Aorta (tissue), 5 donors: ENCODE measurements at regions not wholly inside any gene's neighbourhood (a gene's known extent, or its start where the extent isn't known, plus 50 kb on each side); places are given as distances from the start of the nearest gene placed in this dataset.
A peak's percentile ranks its signal among the peaks of the same experiment; 100 is the strongest.

Experiments used
- ATAC-seq: fragments of 200-7000 bp; cut with Tn5 transposase; one replicate; pipeline ENCODE4 v1.9.1; 2022; ENCODE audit warnings: moderate library complexity; ENCODE audit not compliant: low FRiP score
- DNase-seq, 2 donors: peaks; one replicate each; pipeline ENCODE4 v3.0.0-alpha.2; 2020
- H3K27ac ChIP-seq, 2 donors: one replicate each; pipeline ENCODE4 v1.5.1; 2013; ENCODE audit warnings: low read length in 2 of 2, mild to moderate bottlenecking in 2 of 2, moderate library complexity in 2 of 2, control low read depth in 1 of 2, inconsistent platforms in 1 of 2, low read depth in 1 of 2
- H3K27me3 ChIP-seq, 2 donors: one replicate each; pipeline ENCODE4 v1.6.1; 2013; ENCODE audit warnings: control low read depth in 1 of 2, low read length in 1 of 2, mild to moderate bottlenecking in 1 of 2, moderate library complexity in 1 of 2; ENCODE audit not compliant: insufficient read depth in 2 of 2, control insufficient read depth in 1 of 2
- H3K36me3 ChIP-seq, 2 donors: one replicate each; pipeline ENCODE4 v1.6.1; 2013; ENCODE audit warnings: control low read depth in 1 of 2, low read length in 1 of 2, mild to moderate bottlenecking in 1 of 2; ENCODE audit not compliant: insufficient read depth in 2 of 2, control insufficient read depth in 1 of 2
- H3K4me1 ChIP-seq, 2 donors: one replicate each; pipeline ENCODE4 v1.6.1; 2013; ENCODE audit warnings: low read length in 2 of 2, control low read depth in 1 of 2, mild to moderate bottlenecking in 1 of 2, moderate library complexity in 1 of 2; ENCODE audit not compliant: insufficient read depth in 2 of 2, control insufficient read depth in 1 of 2
- H3K4me3 ChIP-seq, 2 donors: one replicate each; pipeline ENCODE4 v1.5.1; 2013; ENCODE audit warnings: low read length in 2 of 2, control low read depth in 1 of 2, mild to moderate bottlenecking in 1 of 2
- H3K9me3 ChIP-seq: one replicate; pipeline ENCODE4 v1.6.1; 2013; ENCODE audit warnings: mild to moderate bottlenecking, low read length; ENCODE audit not compliant: control insufficient read depth
- WGBS, 2 donors: extraction: QIAGEN DNeasy Blood & Tissue Kit; methylation state at CpG; one replicate each; pipeline ENCODE4 v1.1.7; 2013; 5-methylcytosine and 5-hydroxymethylcytosine counted together
- intact Hi-C, 2 donors: fragments of 100-400 bp; cut with DNase I; formaldehyde crosslinking; loops; one replicate each; pipeline versions ENCODE4 v1.14.2 to v1.15.0; 2022
- donor health status: healthy with polysubstance abuse.
- donor health status: Bipolar disorder and iron deficiency.
- donor health status: DM: no; HTN: no; CAD: no.
- donor health status: DM: no; HTN: no; CAD: no.
- donor health status: DM: yes; HTN: yes; CAD: no.

DNA sequence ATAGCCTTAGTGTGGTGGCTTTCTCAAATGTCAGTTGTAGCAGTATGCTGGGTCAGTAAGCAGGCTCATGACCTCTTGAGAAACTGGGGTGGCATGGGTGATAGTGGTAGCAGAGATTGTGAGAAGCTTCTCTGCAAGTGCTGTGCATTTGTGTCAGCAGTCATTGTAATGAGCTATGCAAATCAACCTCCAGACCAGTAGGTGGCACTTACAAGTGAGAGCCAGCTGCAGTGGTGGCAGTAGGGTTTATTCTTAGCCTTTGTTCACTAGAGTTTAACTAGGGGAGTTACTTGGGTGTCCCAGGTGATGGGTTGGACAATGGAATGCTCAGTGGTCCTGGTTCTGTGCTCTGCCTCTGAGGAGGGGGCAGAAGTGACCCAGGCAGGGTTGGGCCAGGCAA lies 818.7 kb downstream of the PCDH7 start:
- peaks cover 1% of the 10 kb centered on the region for H3K9me3 ChIP-seq
- H3K27ac ChIP-seq = no peak overlapping the region
- ATAC-seq (no peak), DNase-seq (no peak)
- H3K36me3 ChIP-seq = no peaks in the 10 kb centered on the region
- H3K27me3 ChIP-seq = no peaks in the 10 kb centered on the region
- no peaks in the 10 kb centered on the region for H3K4me1 ChIP-seq
- no peak overlapping the region for H3K4me3 ChIP-seq
- intact Hi-C loops = no loop called here

DNA sequence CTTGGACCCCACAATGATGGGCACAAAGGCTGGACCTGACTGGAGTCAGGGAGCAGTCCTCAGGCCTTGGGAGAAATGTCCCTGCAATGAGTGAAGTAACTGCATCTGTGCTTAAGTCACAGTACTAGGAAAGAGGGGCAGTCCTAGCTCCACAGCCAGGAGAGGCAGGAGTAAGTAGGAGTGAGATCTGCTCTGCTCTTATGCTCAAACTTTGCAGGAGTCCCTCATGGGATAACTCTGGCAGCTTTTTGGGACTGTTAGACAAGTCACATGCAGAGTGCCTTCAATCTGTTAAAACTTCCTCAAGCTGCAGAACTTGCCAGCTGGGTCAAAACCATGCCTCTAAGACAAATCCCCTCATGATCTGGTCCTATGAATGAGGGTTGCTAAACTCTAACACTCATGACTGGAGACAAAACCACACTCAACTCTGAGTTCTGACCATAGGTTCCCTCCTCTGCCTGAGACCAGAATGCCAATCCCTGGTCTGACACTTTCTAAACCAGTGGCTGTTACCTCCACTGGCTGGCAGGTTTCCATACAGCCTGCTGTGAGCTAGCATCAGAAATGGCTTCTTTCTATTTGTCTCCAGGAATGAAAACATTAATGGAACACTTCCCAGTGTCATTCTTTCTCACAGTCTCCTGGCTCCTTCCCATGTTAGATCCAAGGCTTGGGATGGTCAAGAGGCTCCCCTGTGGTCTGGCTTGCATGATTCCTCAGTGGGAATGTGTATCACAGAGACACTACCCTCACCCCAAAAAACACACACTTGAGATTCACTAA lies 819.3 kb downstream of the PCDH7 start:
- intact Hi-C loops = no loop called here
- peak; percentile 52 for ATAC-seq
- no peak overlapping the region for H3K27ac ChIP-seq
- no peaks in the 10 kb centered on the region for H3K4me1 ChIP-seq
- H3K9me3 ChIP-seq = peaks cover 1% of the 10 kb centered on the region
- no peaks in the 10 kb centered on the region for H3K27me3 ChIP-seq
- H3K36me3 ChIP-seq = no peaks in the 10 kb centered on the region
- no peak overlapping the region for H3K4me3 ChIP-seq
- no peak for DNase-seq

DNA sequence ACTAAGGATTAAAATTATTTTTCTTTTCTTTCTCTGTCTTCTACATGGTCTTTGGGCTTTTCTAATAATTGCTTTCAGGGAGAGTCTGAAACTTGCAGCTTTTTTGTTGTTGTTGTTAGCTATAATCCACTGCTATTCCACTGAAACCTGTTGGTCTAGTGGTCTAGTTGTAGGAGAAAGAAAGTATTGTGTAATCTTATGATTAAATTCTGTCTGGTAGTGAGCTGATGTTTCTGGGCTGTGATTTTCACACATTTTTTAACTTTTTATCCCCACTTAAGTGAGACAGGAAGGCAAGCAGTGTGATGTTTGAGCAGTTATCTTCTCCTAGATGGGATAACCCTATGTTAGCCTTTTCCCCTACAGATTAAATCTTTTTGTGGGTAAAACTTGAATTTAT lies 825.2 kb downstream of the PCDH7 start:
- H3K27ac ChIP-seq = no peak overlapping the region
- H3K4me3 ChIP-seq = no peak overlapping the region
- ATAC-seq (no peak), DNase-seq (no peak)
- no peaks in the 10 kb centered on the region for H3K36me3 ChIP-seq
- intact Hi-C loops = no loop called here
- no peaks in the 10 kb centered on the region for H3K9me3 ChIP-seq
- H3K4me1 ChIP-seq = no peaks in the 10 kb centered on the region
- H3K27me3 ChIP-seq = no peaks in the 10 kb centered on the region

DNA sequence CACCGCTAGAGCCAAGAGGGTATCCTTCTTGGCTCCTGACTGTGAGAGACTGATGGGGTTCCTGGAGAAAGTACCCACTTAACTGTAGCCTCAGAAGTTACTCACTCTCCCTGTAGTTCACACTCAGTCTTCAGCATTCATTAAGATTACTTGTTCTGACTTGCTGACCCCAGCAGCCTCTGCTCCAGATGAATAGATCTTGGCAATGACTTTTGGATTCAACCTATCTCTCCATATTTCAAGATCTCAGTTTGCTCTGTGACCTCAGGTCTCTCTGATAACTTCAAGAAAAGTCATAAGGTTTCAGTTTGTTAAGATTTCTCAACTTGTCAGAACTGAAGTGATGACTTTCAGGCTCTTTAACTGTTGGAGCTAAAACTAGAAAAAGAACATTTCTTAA lies 825.6 kb downstream of the PCDH7 start:
- DNase-seq (no peak), ATAC-seq (no peak)
- Histone ChIP-seq H3K36me3 (no peaks in the 10 kb centered on the region), H3K27ac (no peak overlapping the region), H3K9me3 (no peaks in the 10 kb centered on the region), H3K4me3 (no peak overlapping the region), H3K27me3 (no peaks in the 10 kb centered on the region), H3K4me1 (no peaks in the 10 kb centered on the region)
- WGBS, 2 donors = 79 to 82% methylated on average over 1 of the region's 1 CpG
- intact Hi-C loops = no loop called here

DNA sequence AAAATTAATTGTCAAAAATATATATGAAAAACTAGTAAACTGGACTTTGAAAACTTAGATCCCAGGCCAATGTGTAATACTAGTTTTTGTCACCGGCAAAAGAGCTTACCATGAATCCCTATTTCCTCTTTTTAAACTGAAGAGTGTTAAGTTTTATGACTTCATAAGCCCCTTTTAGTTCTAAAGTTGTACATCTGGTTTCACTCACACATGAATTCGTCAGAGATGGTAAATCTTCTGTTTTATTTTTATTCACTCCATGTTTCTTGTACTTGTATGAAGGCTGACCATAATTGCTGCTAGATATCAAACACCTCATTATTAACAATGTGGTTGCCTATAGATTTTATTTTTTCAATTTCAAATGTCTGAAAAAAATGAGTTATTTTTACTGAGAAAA lies 827.9 kb downstream of the PCDH7 start:
- no peak overlapping the region for H3K27ac ChIP-seq
- WGBS, 2 donors = 18 to 32% methylated on average over 2 of the region's 2 CpGs
- H3K4me1 ChIP-seq = no peaks in the 10 kb centered on the region
- DNase-seq (no peak), ATAC-seq (no peak)
- H3K36me3 ChIP-seq = no peaks in the 10 kb centered on the region
- no peaks in the 10 kb centered on the region for H3K27me3 ChIP-seq
- no peak overlapping the region for H3K4me3 ChIP-seq
- no peaks in the 10 kb centered on the region for H3K9me3 ChIP-seq
- intact Hi-C loops = no loop called here

DNA sequence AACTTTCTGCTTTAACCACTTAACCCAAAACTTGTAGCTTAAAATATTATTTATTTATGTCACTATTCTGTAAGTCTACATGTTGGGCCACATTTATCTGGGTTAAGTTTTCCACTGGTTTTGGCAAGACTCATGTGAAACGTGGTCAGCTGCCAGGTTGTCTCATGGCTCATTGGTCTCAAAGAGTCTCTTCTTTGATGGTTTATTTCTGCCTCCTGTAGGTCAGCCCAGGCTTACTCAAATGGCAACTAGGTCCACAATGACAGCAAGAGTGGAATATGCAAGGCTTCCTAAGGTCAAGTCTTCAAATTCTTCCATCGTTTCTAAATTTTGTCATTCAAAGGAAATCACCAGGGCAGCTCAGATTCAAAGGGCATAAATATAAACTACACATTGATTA lies 828.7 kb downstream of the PCDH7 start:
- ATAC-seq (no peak), DNase-seq (no peak)
- no peaks in the 10 kb centered on the region for H3K9me3 ChIP-seq
- intact Hi-C loops = no loop called here
- H3K4me3 ChIP-seq = no peak overlapping the region
- no peak overlapping the region for H3K27ac ChIP-seq
- H3K36me3 ChIP-seq = no peaks in the 10 kb centered on the region
- H3K27me3 ChIP-seq = no peaks in the 10 kb centered on the region
- H3K4me1 ChIP-seq = no peaks in the 10 kb centered on the region
- 34 to 47% methylated on average over 2 of the region's 2 CpGs for WGBS, 2 donors

DNA sequence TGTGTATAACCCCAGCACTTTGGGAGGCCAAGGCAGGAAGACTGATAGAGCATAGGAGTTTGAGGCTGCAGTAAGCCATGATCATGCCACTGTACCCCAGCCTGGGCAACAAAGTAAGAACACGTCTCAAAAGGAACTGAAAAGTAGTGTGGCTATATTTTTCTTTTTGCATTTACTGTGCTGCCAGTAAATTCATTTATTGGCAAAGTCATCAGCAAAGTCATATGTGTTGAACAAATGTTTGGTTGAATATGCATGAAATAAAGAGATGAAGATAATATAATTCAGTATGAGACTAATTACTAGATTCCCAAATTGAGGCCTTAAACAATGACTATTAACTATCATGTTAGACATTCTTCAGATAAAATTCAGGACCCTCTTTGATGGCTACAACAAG lies 829.1 kb downstream of the PCDH7 start:
- Histone ChIP-seq H3K27ac (no peak overlapping the region), H3K9me3 (no peaks in the 10 kb centered on the region), H3K36me3 (no peaks in the 10 kb centered on the region), H3K4me3 (no peak overlapping the region), H3K27me3 (no peaks in the 10 kb centered on the region), H3K4me1 (no peaks in the 10 kb centered on the region)
- intact Hi-C loops = no loop called here
- 78 to 91% methylated on average over 1 of the region's 1 CpG for WGBS, 2 donors
- ATAC-seq (no peak), DNase-seq (no peak)

DNA sequence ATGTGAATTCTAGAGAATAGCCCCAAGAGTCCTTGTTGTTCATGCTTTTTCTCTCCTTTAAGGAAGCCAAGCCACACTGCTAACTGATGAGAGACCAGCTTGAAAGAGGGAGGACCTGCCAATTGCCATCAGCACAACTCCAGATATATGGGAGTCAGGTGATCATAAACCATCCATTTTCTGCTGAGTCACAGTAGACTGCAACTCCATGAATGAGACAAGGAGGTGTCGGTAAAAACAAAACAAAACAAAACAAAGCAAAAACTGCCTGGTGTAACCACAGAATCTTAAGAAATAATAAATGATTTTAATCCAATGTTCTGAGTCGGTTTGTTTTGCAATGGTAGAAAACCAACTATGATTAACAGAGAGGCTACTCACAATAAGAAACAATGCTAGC lies 837.3 kb downstream of the PCDH7 start:
- Histone ChIP-seq H3K9me3 (no peaks in the 10 kb centered on the region), H3K27ac (no peak overlapping the region), H3K27me3 (peaks cover 0 to 1% of the 10 kb centered on the region in 2 donors), H3K4me1 (no peaks in the 10 kb centered on the region), H3K36me3 (no peaks in the 10 kb centered on the region), H3K4me3 (no peak overlapping the region)
- 66 to 80% methylated on average over 2 of the region's 2 CpGs for WGBS, 2 donors
- no peak for DNase-seq
- intact Hi-C loops = no loop called here
- ATAC-seq = no peak

DNA sequence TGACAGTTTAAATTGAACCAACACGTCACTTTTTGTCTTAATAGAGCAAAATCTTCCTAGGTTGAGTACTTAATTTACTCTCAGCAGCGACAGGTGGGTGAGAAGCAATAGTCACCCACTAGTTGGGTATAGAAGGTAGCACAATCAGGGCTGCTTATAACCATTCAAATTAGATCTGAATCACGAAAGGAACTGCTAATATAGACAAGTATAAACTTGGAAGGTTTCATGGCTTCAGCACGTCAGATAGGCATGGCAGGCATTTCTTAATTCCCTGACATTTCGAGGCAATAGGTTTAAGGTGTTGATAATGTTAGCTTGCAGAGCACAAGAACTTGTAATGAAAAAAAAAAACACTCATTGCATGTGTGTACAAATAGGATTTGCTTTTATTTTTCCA lies 853.4 kb downstream of the PCDH7 start:
- H3K4me3 ChIP-seq = no peak overlapping the region
- no peaks in the 10 kb centered on the region for H3K36me3 ChIP-seq
- ATAC-seq = no peak
- DNase-seq = no peak
- H3K27ac ChIP-seq = no peak overlapping the region
- no peaks in the 10 kb centered on the region for H3K4me1 ChIP-seq
- intact Hi-C loops = no loop called here
- H3K9me3 ChIP-seq = no peaks in the 10 kb centered on the region
- 61 to 69% methylated on average over 5 of the region's 5 CpGs for WGBS, 2 donors
- no peaks in the 10 kb centered on the region for H3K27me3 ChIP-seq
